Thoracic aorta (tissue), 2 donors: ENCODE measurements at regions not wholly inside any gene's neighbourhood (a gene's known extent, or its start where the extent isn't known, plus 50 kb on each side); places are given as distances from the start of the nearest gene placed in this dataset.

ENCODE experiments used
- ATAC-seq: fragments of 150-250 bp; one replicate; pipeline ENCODE4 v1.8.0; 2017; ENCODE audit warnings: low read depth; ENCODE audit not compliant: insufficient number of reproducible peaks, low FRiP score
- DNase-seq: peaks from one replicate; pipeline ENCODE4 v3.0.0-alpha.2; 2020; ENCODE audit warnings: low spot score
- H3K27ac ChIP-seq, 2 donors: fragments of 200-600 bp; sonication (generic); 1 replicate in 1 of 2; 2 replicates in 1 of 2; pipeline ENCODE4 v1.5.1; 2016; ENCODE audit warnings: mild to moderate bottlenecking in 2 of 2, moderate library complexity in 2 of 2
- H3K27me3 ChIP-seq: fragments of 200-600 bp; sonication (generic); replicated peaks from 2 replicates; pipeline ENCODE4 v1.6.0; 2016; ENCODE audit warnings: mild to moderate bottlenecking; ENCODE audit not compliant: insufficient read depth
- H3K36me3 ChIP-seq: fragments of 200-600 bp; sonication (generic); one replicate; pipeline ENCODE4 v1.5.1; 2016
- H3K4me1 ChIP-seq, 2 donors: fragments of 200-600 bp; sonication (generic); 1 replicate in 1 of 2; 2 replicates in 1 of 2; pipeline versions ENCODE4 v1.5.1 to v1.6.0; 2016; ENCODE audit warnings: low read depth in 2 of 2, mild to moderate bottlenecking in 1 of 2; ENCODE audit not compliant: control insufficient read depth in 1 of 2
- H3K4me3 ChIP-seq: fragments of 200-600 bp; sonication (generic); 2 replicates; pipeline ENCODE4 v1.5.1; 2016; ENCODE audit warnings: mild to moderate bottlenecking
- H3K9me3 ChIP-seq: fragments of 200-600 bp; sonication (generic); 2 replicates; pipeline ENCODE4 v1.5.1; 2016
- TF ChIP-seq, protein P1 (sequence below): fragments of 200-600 bp; sonication (generic); IDR thresholded peaks from one replicate; pipeline ENCODE4 v1.5.1; 2019; ENCODE audit warnings: antibody characterized with exemption

GRCh38 chr14:61925043-61925442, 162.8 kb downstream of the SNAPC1 start:
- Histone ChIP-seq H3K9me3 (no peaks in the 10 kb centered on the region), H3K4me1 (peaks cover 0 to 8% of the 10 kb centered on the region in 2 donors), H3K4me3 (no peak overlapping the region), H3K27ac (no peak overlapping the region), H3K36me3 (no peaks in the 10 kb centered on the region), H3K27me3 (no peaks in the 10 kb centered on the region)
- ATAC-seq = no peak
- DNase-seq = no peak
- TF ChIP-seq, protein P1, sequence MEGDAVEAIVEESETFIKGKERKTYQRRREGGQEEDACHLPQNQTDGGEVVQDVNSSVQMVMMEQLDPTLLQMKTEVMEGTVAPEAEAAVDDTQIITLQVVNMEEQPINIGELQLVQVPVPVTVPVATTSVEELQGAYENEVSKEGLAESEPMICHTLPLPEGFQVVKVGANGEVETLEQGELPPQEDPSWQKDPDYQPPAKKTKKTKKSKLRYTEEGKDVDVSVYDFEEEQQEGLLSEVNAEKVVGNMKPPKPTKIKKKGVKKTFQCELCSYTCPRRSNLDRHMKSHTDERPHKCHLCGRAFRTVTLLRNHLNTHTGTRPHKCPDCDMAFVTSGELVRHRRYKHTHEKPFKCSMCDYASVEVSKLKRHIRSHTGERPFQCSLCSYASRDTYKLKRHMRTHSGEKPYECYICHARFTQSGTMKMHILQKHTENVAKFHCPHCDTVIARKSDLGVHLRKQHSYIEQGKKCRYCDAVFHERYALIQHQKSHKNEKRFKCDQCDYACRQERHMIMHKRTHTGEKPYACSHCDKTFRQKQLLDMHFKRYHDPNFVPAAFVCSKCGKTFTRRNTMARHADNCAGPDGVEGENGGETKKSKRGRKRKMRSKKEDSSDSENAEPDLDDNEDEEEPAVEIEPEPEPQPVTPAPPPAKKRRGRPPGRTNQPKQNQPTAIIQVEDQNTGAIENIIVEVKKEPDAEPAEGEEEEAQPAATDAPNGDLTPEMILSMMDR = no peak

GRCh38 chr14:61925732-61926435, 163.7 kb downstream of the SNAPC1 start:
- no peak for ATAC-seq
- H3K27me3 ChIP-seq = no peaks in the 10 kb centered on the region
- H3K4me1 ChIP-seq = peaks cover 0 to 8% of the 10 kb centered on the region in 2 donors
- no peak overlapping the region for H3K27ac ChIP-seq
- no peaks in the 10 kb centered on the region for H3K9me3 ChIP-seq
- DNase-seq = no peak
- H3K36me3 ChIP-seq = no peaks in the 10 kb centered on the region
- no peak overlapping the region for H3K4me3 ChIP-seq
- TF ChIP-seq, protein P1 = no peak

DNA sequence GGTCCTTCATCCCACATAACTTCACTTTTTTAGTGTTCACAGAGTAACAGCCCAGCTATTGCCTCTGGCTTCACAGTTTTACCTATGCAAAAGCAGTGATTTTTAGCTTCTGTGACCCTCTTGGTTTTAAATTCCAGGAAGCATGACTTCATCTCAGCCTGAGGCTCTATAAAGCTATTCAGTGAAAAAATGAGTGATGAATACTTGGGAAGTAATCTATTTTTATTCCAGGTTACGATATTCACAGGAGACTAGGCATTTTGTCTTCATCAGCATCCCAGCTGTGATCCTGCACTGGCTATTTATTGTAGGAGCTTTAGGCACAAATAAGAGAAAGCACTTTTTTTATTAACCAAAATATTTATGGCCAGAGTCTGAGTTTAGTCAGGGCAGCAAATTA, 164.8 kb downstream of the SNAPC1 start:
- no peak overlapping the region for H3K27ac ChIP-seq
- H3K27me3 ChIP-seq = no peaks in the 10 kb centered on the region
- no peak overlapping the region for H3K4me3 ChIP-seq
- TF ChIP-seq, protein P1 = no peak
- ATAC-seq (no peak), DNase-seq (no peak)
- no peaks in the 10 kb centered on the region for H3K36me3 ChIP-seq
- H3K4me1 ChIP-seq = peaks cover 0 to 8% of the 10 kb centered on the region in 2 donors
- no peaks in the 10 kb centered on the region for H3K9me3 ChIP-seq

DNA sequence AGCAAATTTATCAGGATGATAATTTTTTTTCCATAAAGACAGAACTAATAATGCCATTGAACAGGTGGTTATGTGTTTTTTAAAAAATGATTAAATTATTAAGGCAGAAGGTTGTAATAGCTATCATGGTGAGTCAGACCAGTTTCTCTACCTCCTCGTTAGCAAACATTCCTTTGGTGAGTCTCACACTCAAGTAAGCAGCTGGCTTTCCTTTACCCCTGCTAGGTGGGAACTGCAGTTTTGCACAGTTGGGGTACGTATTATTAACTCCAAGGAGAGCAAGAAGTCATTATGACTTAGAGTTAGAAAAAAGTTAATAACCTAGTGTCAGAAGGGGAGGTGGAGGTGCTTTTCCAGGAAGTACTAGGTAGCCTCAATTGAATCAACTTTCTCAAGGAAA, 165.3 kb downstream of the SNAPC1 start:
- TF ChIP-seq, protein P1 = no peak
- ATAC-seq (no peak), DNase-seq (no peak)
- no peaks in the 10 kb centered on the region for H3K9me3 ChIP-seq
- H3K27ac ChIP-seq = no peak overlapping the region
- no peaks in the 10 kb centered on the region for H3K36me3 ChIP-seq
- H3K4me3 ChIP-seq = no peak overlapping the region
- no peaks in the 10 kb centered on the region for H3K27me3 ChIP-seq
- H3K4me1 ChIP-seq = peaks cover 0 to 8% of the 10 kb centered on the region in 2 donors

- Histone ChIP-seq H3K4me3 (no peak overlapping the region), H3K36me3 (no peaks in the 10 kb centered on the region), H3K27ac (no peak overlapping the region), H3K9me3 (no peaks in the 10 kb centered on the region), H3K4me1 (peaks cover 0 to 8% of the 10 kb centered on the region in 2 donors), H3K27me3 (no peaks in the 10 kb centered on the region)
- no peak for ATAC-seq
- TF ChIP-seq, protein P1 = no peak
- no peak for DNase-seq
These were observed 166.1 kb downstream of the SNAPC1 start for GRCh38 chr14:61928300-61928699.
